Esophagus squamous epithelium (tissue), 5 donors: ENCODE measurements at regions not wholly inside any gene's neighbourhood (a gene's known extent, or its start where the extent isn't known, plus 50 kb on each side); places are given as distances from the start of the nearest gene placed in this dataset.

Experiments used
- DNase-seq: peaks from one replicate; lab custom pipeline; 2025; lab: John Stamatoyannopoulos, UW
- H3K27ac ChIP-seq, 4 donors: fragments of 200-600 bp; sonication (generic); one replicate each; pipeline ENCODE4 v1.5.1; 2016 to 2019; ENCODE audit warnings: mild to moderate bottlenecking in 1 of 4
- H3K27me3 ChIP-seq, 4 donors: fragments of 200-600 bp; sonication (generic); 1 replicate in 3 of 4; 2 replicates in 1 of 4; pipeline versions ENCODE4 v1.5.1 to v1.6.0; 2017 to 2021; ENCODE audit warnings: antibody characterized with exemption in 1 of 4
- H3K36me3 ChIP-seq, 3 donors: fragments of 200-600 bp; sonication (generic); one replicate each; pipeline ENCODE4 v1.5.1; 2016 to 2019
- H3K4me1 ChIP-seq, 3 donors: fragments of 200-600 bp; sonication (generic); one replicate each; pipeline ENCODE4 v1.5.1; 2017 to 2019
- H3K4me3 ChIP-seq, 4 donors: fragments of 200-600 bp; sonication (generic); 1 replicate in 3 of 4; 2 replicates in 1 of 4; pipeline ENCODE4 v1.5.1; 2016 to 2019; ENCODE audit warnings: mild to moderate bottlenecking in 2 of 4, moderate library complexity in 1 of 4
- H3K9me3 ChIP-seq, 3 donors: fragments of 200-600 bp; sonication (generic); one replicate each; pipeline ENCODE4 v1.5.1; 2016 to 2019
- CTCF ChIP-seq, 6 experiments: fragments of 450-650 bp in 4 of 6; fragments of 200-600 bp in 2 of 6; sonication (generic) in 2 of 6; IDR thresholded peaks; one replicate each; pipeline ENCODE4 v1.5.1; 2016 to 2019; ENCODE audit warnings: antibody characterized with exemption in 6 of 6, mild to moderate bottlenecking in 4 of 6, moderate library complexity in 4 of 6
- POLR2A ChIP-seq, 4 donors: fragments of 450-650 bp; IDR thresholded peaks; one replicate each; pipeline ENCODE4 v1.6.1; 2017; ENCODE audit warnings: antibody characterized with exemption in 4 of 4, mild to moderate bottlenecking in 4 of 4, moderate library complexity in 3 of 4
- WGBS, 2 donors: methylation state at CpG; one replicate each; pipeline ENCODE4 v1.1.5; 2018; 5-methylcytosine and 5-hydroxymethylcytosine counted together
- intact Hi-C: fragments of 100-400 bp; cut with DNase I; formaldehyde crosslinking; loops from one replicate; pipeline ENCODE4 v1.15.0; 2022
- donor health status: DM: yes; HTN: yes; CAD: no.

GRCh38 chr15:97099040-97099439 is 768.5 kb downstream of the NR2F2 start:
- Histone ChIP-seq H3K27ac (no peak overlapping the region), H3K36me3 (no peaks in the 10 kb centered on the region), H3K27me3 (no peaks in the 10 kb centered on the region), H3K9me3 (peaks cover 0 to 4% (median 0%) of the 10 kb centered on the region in 3 donors), H3K4me1 (no peaks in the 10 kb centered on the region), H3K4me3 (no peak overlapping the region)
- no peak for TF ChIP-seq POLR2A (IDR thresholded peaks at IDR 0.05)
- no peak for TF ChIP-seq CTCF (IDR thresholded peaks at IDR 0.05)
- DNase-seq: no peak
- intact Hi-C loops: no loop called here
- WGBS, 2 donors: 50 to 55% methylated on average over 1 of the region's 1 CpG

GRCh38 chr15:97101572-97101971 is 771.1 kb downstream of the NR2F2 start:
- Histone ChIP-seq H3K36me3 (no peaks in the 10 kb centered on the region), H3K9me3 (peaks cover 0 to 4% (median 0%) of the 10 kb centered on the region in 3 donors), H3K4me1 (no peaks in the 10 kb centered on the region), H3K27ac (no peak overlapping the region), H3K27me3 (no peaks in the 10 kb centered on the region), H3K4me3 (no peak overlapping the region)
- DNase-seq: no peak
- TF ChIP-seq POLR2A (IDR thresholded peaks at IDR 0.05) (no peak), CTCF (IDR thresholded peaks at IDR 0.05) (no peak)
- intact Hi-C loops: no loop called here

- H3K36me3 ChIP-seq: no peaks in the 10 kb centered on the region
- no peak overlapping the region for H3K4me3 ChIP-seq
- H3K27ac ChIP-seq: no peak overlapping the region
- no peaks in the 10 kb centered on the region for H3K4me1 ChIP-seq
- no peak for DNase-seq
- WGBS, 2 donors: 73 to 75% methylated on average over 9 of the region's 9 CpGs
- TF ChIP-seq POLR2A (IDR thresholded peaks at IDR 0.05) (no peak), CTCF (IDR thresholded peaks at IDR 0.05) (no peak)
- intact Hi-C loops: no loop called here
- H3K27me3 ChIP-seq: no peaks in the 10 kb centered on the region
- peaks cover 0 to 4% (median 0%) of the 10 kb centered on the region in 3 donors for H3K9me3 ChIP-seq
Observed at GRCh38 chr15:97114900-97115760, 784.6 kb downstream of the NR2F2 start.

GRCh38 chr15:97115761-97116070 is 785.2 kb downstream of the NR2F2 start:
- no peak for TF ChIP-seq CTCF (IDR thresholded peaks at IDR 0.05)
- TF ChIP-seq POLR2A (IDR thresholded peaks at IDR 0.05): no peak
- Histone ChIP-seq H3K36me3 (no peaks in the 10 kb centered on the region), H3K27ac (no peak overlapping the region), H3K9me3 (peaks cover 0 to 4% (median 0%) of the 10 kb centered on the region in 3 donors), H3K27me3 (no peaks in the 10 kb centered on the region), H3K4me3 (no peak overlapping the region), H3K4me1 (no peaks in the 10 kb centered on the region)
- intact Hi-C loops: no loop called here
- no peak for DNase-seq
- 85 to 86% methylated on average over 3 of the region's 3 CpGs for WGBS, 2 donors

- no peak overlapping the region for H3K4me3 ChIP-seq
- intact Hi-C loops: no loop called here
- H3K27ac ChIP-seq: no peak overlapping the region
- 79 to 86% methylated on average over 4 of the region's 4 CpGs for WGBS, 2 donors
- no peaks in the 10 kb centered on the region for H3K36me3 ChIP-seq
- TF ChIP-seq CTCF (IDR thresholded peaks at IDR 0.05) (no peak), POLR2A (IDR thresholded peaks at IDR 0.05) (no peak)
- no peak for DNase-seq
- no peaks in the 10 kb centered on the region for H3K4me1 ChIP-seq
- no peaks in the 10 kb centered on the region for H3K27me3 ChIP-seq
- no peaks in the 10 kb centered on the region for H3K9me3 ChIP-seq
Observed at GRCh38 chr15:97124790-97125189, 794.3 kb downstream of the NR2F2 start.
